H54 (cell line): ENCODE measurements at regions not wholly inside any gene's neighbourhood (a gene's known extent, or its start where the extent isn't known, plus 50 kb on each side); places are given as distances from the start of the nearest gene placed in this dataset.

Experiments used
- DNase-seq: peaks from one replicate; pipeline ENCODE4 v3.0.0; 2011; ENCODE audit warnings: low spot score, mixed read lengths; ENCODE audit not compliant: insufficient read length
- FAIRE-seq: peaks from 3 replicates; lab custom pipeline; 2011; peaks lifted over from hg19 to GRCh38; lab: Jason Lieb, UNC
- POLR2A ChIP-seq: IDR thresholded peaks from 2 replicates; pipeline ENCODE4 v1.6.1; 2011; ENCODE audit warnings: low read depth, mild to moderate bottlenecking, low read length

DNA sequence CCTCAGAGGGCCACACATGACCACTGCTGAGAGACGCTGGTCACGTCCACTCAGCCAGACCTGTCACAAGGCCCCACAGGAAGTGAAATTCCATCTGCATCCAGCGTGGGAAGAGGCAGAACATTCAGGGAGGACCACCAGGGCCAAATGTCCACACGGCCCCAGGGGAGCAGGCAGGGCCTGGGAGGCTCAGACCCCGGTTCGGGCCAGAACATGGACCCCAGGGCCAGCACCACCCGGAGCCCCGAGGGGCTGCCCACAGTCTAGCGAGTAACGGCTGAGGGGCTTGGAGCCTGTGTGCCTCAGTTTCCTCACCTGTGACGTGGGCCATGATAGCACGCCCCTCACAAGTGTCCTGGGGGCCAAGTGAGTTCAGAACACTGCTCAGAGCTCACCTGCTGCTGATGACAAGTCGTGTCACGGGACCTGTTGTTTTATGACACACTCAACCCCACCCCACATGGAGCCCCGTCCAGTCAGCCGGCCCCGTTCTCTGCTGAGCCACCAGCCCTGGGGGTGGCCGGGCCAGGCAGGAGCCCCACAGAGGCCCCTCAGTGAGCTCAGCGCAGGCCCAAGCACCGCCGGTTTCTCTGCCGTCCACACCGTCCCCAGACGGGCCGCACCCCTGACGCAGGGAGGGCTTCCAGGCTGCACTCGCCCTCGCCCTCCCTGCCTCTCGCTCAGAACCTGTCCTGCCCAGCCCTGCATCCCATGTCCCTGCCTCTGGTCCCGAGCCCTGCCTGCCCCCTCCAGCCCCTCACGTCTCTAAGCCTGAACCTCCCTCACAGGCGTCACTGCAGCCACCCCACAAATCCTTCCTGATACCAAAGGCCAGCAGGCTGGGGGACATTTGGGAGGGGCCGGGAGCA is 79.5 kb upstream of the GALNT9 start:
- DNase-seq (no peak), FAIRE-seq (no peak)
- no peak for TF ChIP-seq POLR2A

DNA sequence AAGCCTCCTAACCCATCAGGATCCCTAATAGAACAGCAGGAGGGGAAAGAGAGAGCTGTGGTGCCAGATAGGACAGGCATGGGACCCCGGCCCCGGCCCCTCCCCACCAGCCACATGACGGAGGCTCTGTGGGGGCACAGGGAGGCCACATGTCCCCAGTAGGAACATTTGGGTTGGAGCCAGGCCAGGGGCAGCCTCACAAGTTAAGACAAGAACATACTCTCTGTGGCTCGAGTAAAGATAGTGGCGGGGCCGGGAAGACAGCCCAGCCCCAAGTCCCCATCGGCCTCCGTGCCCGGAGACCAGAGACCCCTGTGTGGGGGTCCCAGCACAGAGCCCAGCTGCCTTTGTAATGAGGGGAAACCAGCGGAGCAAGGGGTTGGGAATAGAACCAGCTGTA is 78.6 kb upstream of the GALNT9 start:
- TF ChIP-seq POLR2A = no peak
- FAIRE-seq (no peak), DNase-seq (no peak)

DNA sequence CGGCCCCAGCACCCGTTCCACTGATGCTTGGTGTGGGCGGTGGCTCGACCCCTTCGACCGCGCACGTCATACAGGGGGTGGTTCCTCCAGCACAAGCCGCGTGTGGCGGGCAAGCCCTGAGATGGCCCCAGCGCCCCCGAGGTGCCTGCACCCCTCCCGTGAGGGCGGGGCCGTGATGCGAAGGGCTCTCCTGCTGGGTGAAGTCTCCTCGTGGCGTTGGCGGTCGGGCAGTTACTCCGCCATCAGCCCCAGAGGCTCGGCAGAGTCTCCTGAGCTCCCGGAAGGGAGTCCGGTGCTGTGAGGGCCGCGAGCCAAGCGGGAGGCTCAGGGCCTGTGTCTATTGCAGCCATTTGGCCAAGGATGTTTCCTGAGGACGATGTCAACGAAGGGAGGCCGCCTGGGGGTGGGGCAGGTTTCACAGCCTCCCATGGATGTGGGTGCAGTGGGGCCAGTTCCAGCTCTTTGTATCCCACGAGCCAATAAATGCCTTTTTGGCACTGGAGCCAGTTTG is 78.1 kb upstream of the GALNT9 start:
- TF ChIP-seq POLR2A = no peak
- FAIRE-seq (no peak), DNase-seq (no peak)

DNA sequence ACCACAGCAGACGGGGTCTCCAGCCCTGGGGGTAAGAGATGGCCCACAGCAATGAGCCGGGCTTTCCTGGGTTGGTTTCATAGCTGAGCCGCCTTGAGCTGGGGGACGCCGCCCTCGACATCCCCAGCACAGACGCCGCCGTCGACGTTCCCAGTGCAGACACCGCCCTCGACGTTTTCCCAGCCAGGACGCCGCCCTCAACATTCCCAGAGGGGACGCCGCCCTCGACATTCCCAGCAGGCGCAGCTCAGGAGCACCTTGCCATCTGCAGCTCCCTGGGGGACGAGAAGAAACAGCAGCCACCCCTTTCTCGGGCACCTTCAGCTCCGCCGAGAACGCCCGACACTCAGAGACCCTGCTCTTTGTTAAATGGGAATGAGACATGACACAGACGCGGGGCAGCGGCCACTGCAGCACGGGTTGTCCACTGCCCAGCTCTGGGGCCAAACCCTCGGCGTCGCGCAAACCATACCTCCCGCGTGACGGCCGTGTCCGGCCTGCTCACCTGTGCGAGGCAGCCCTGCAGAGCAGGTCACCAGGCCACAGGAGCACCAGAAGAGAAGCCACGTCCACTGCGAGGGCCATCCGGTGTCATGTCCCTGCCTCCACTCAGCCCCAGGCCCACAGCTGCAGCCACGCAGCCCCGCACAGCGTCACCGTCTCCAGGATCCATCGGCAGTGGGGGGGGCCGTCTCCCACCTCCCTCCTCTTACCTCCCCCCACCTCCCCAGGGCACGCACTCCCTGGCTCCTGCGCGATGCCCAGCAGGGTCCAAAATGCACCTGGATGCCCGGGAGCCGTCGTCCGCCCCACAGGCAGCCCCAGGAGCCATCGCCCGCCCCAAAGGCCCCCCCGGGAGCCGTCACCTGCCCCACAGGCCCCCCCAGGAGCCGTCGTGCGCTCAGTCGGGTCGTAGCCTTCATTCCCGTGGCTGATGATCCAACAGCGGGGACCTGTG is 77.4 kb upstream of the GALNT9 start:
- TF ChIP-seq POLR2A = no peak
- no peak for DNase-seq
- FAIRE-seq = no peak

DNA sequence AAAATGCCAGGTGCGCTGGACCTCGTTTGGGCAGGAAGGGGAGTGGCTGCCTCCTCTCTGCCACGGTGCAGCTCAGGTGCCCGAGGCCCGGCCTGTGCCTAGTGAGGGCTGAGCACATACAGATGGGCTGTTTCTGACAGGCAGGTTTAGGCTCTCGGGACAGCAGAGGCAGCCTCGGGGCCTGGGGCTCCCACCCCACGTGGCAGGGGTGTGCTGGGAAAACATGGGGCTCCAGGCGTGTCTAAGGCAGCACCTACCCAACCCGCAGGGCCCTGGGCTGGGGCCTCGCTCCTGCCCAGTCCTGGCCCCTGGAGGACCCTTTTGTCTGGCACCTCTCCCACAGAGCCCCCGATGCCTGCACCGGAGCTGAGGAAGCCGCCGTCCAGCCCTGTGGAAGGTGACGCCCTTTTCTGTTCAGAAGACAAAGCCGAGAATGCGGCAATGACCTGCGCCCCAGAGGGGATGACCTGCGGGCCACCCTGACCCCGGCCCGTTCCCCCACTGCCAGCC is 76.4 kb upstream of the GALNT9 start:
- no peak for DNase-seq
- no peak for TF ChIP-seq POLR2A
- no peak for FAIRE-seq

DNA sequence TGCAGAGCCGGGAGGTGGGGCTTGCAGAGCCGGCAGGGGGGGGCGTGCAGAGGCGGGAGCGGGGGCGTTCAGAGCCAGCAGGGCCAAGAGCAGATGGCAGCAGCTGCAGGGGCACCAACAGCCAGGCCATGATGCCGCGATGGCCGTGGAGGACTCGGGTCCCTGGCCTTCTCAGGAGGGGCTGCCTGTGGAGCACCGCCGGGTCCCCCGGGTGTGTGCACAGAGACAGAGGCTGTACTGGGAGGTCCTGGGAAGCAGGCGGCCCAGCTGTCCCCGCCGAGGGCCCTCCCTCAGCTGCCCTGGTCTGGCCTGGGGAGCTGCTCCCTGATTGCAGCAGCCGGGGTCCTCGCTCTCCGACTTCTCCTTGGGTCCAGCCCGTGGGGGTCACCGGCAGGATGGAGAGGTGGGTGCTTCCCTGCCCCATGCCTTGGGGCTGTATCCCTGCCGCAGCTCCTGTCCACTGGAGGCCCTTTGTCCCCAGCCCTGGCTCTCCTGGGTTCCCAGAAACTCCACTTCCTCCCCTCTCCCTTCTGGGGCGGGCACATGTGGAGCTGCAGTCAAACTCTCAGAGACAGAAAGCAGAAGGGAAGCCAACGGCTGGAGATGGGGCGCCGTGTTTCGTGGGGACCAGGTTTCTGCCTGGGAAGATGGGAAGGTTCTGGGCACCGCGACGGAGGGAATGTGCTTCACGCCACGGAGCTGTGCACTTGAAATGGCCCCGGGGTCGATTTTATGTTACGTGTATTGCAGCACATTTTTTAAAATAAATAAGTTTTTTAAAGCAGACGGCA is 75.8 kb upstream of the GALNT9 start:
- FAIRE-seq = no peak
- TF ChIP-seq POLR2A = no peak
- no peak for DNase-seq

DNA sequence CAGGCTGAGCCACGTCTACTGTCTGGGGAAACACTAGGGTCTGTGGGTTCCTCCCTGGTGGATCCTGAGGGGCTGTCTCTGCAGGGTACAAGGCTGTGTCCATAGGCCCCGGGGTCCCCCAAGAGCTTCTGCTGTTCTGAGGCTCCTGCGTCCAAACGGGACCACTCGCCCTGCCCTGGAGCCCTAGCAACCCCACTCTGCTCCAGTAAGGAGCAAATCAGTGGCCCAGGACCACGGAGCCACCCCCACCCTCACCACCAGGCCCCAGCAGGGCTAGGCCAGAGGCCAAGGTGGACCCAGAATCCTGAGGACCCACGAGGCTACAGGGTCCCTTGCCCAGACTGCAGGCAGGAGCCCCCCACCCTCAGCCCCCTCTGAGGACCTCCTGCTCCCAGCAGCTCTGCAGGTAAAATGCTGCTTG is 75.1 kb upstream of the GALNT9 start:
- TF ChIP-seq POLR2A = no peak
- DNase-seq = no peak
- no peak for FAIRE-seq

DNA sequence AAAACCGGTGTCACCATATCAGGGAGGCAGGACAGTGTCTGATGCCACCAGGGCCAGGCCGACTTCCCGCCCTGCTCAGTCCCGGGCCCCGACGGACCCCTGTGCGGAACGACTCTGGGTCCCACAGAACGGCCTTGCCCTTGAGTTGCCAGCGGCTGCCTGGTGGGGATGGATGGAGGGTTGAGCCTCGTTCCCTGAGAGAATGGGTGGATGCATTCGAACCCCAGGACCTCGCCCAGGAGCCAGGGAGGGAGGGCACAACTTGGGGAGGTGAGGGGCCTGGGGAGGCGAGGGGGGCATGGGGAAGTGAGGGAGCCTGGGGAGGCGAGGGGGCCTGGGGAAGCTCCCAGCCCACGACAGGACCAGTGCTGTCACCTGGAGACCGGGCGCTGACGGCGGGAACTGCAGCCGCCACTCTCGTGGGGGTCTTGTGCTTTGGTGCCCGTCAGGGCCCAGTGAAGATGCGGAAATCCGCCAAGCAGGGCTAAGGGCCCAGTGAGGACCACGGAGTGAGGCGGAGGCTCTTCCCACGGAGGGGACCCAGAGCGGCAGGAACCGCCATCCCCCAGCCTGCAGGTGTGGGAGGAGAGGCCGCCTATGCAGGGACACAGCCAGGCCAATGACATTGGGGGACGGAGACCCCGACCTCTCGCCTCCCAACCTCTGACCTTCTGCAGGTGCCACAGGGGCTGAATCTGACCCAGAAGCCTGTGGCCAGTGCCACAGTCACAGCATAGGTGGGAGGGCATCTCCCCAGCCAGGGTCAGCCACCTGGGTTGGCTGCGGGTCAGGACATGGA is 74.4 kb upstream of the GALNT9 start:
- no peak for FAIRE-seq

DNA sequence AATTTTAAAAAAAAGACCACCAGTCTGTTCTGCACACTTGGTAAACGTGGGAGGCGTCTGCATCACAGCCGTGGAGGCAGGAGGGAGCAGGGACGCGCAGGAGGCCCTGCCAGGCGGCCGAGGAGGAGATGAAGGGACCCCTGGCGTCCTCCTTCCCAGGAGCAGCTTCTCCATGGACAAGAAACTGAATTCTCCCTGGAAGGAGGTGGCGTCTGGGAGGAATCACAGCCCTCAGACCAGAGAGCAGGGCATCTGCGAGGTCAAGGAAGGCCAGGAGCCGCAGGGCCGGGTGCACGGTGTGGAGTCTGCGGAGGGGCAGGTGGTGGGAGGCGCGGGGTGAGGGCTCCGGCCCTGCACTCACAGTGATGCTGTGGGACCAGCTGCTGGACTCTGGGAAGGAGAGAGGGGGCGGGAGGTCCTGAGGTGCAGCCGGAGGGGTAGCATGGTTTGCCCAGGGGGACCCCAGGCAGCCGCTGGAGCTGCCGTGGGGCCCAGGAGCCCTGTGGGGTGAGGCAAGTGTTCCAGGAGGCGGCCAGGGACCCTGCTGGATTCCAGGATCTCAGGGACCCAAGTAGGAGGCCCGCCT is 73.5 kb upstream of the GALNT9 start:
- DNase-seq (no peak), FAIRE-seq (no peak)
- TF ChIP-seq POLR2A = no peak

More for the DNA sequence above, 74.4 kb upstream of the GALNT9 start:
- no peak for TF ChIP-seq POLR2A
- DNase-seq = no peak

DNA sequence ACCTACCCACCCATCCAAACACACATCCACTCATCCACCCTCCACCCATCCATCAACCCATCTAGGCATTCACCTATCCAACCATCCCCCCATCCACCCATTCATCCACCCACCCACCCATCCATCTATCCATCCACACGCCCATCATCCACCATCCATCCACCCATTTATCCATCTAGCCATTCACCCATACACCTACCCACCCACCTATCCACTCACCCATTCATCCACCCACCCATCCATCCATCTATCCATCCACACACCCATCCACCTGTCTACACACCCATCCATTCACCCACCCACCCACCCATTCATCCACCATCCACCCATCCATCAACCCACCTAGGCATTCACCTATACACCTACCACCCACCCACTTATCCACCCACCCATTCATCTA is 72.6 kb upstream of the GALNT9 start:
- FAIRE-seq = no peak
- DNase-seq = no peak
- no peak for TF ChIP-seq POLR2A

DNA sequence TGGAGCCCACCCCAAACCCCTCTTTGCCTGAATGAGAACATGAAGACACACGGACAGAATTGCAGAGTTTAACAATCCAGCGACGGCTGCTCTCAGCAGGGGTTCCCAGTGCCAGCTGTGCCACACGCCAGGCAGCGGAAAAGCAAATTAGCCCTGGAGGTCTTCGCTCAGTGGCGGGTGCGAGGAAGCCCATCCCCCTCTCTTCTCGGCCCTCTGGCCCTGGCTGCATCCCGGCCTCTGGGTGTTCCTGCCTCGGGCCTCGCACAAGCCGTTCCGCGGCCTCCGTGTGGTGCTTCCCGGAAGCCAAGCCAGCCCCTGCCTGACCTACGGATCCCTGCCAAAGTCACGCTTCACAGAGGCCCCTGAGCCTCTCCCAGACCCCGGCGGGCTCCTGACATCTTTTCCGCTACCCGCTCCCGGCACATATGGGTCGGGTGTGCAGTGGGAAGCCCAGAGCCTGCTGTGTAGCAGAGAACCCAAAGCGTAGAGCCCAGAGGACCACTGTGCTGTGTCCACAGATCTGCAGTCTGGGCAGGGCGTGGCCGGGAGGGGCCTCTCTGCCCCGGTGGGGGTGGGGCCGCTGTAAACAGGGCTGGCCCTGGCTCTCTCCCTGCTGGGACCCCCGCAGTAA is 70.7 kb upstream of the GALNT9 start:
- no peak for FAIRE-seq
- no peak for TF ChIP-seq POLR2A
- DNase-seq = no peak
